Uterus (tissue), 2 donors: ENCODE measurements at regions not wholly inside any gene's neighbourhood (a gene's known extent, or its start where the extent isn't known, plus 50 kb on each side); places are given as distances from the start of the nearest gene placed in this dataset.

Experiments used
- POLR2A ChIP-seq, 2 donors: fragments of 450-650 bp; IDR thresholded peaks; one replicate each; pipeline ENCODE4 v1.6.1; 2016; ENCODE audit warnings: antibody characterized with exemption in 2 of 2, mild to moderate bottlenecking in 1 of 2, moderate library complexity in 1 of 2
- TF ChIP-seq, protein P1 (sequence below), 4 experiments: fragments of 200-600 bp in 2 of 4; fragments of 450-650 bp in 2 of 4; sonication (generic) in 2 of 4; IDR thresholded peaks; one replicate each; pipeline ENCODE4 v1.5.1; 2016 to 2019; ENCODE audit warnings: antibody characterized with exemption in 4 of 4, mild to moderate bottlenecking in 2 of 4, moderate library complexity in 1 of 4

- no peak for TF ChIP-seq POLR2A (IDR thresholded peaks at IDR 0.05)
- TF ChIP-seq, protein P1, sequence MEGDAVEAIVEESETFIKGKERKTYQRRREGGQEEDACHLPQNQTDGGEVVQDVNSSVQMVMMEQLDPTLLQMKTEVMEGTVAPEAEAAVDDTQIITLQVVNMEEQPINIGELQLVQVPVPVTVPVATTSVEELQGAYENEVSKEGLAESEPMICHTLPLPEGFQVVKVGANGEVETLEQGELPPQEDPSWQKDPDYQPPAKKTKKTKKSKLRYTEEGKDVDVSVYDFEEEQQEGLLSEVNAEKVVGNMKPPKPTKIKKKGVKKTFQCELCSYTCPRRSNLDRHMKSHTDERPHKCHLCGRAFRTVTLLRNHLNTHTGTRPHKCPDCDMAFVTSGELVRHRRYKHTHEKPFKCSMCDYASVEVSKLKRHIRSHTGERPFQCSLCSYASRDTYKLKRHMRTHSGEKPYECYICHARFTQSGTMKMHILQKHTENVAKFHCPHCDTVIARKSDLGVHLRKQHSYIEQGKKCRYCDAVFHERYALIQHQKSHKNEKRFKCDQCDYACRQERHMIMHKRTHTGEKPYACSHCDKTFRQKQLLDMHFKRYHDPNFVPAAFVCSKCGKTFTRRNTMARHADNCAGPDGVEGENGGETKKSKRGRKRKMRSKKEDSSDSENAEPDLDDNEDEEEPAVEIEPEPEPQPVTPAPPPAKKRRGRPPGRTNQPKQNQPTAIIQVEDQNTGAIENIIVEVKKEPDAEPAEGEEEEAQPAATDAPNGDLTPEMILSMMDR (IDR thresholded peaks at IDR 0.05) = no peak
Observed at GRCh38 chr11:104372111-104372510, 208.2 kb upstream of the PDGFD start.
